Trophoblast cell (in vitro differentiated cells and primary cell): ENCODE measurements at regions not wholly inside any gene's neighbourhood (a gene's known extent, or its start where the extent isn't known, plus 50 kb on each side); places are given as distances from the start of the nearest gene placed in this dataset.

ENCODE experiments used
- DNase-seq, 2 donors: peaks; one replicate each; pipeline ENCODE4 v3.0.0-alpha.2; 2016
- H2AFZ ChIP-seq: 2 replicates; pipeline ENCODE4 v1.6.1; 2013; ENCODE audit warnings: low read length, moderate library complexity, mild to moderate bottlenecking; ENCODE audit not compliant: insufficient read depth, poor library complexity
- H2AK5ac ChIP-seq: 2 replicates; pipeline ENCODE4 v1.6.1; 2013; ENCODE audit warnings: mild to moderate bottlenecking, low read length
- H2BK120ac ChIP-seq: 2 replicates; pipeline ENCODE4 v1.6.1; 2013; ENCODE audit warnings: low read length, mild to moderate bottlenecking, moderate library complexity; ENCODE audit not compliant: insufficient read depth, poor library complexity
- H2BK12ac ChIP-seq: 2 replicates; pipeline ENCODE4 v1.6.1; 2013; ENCODE audit warnings: mild to moderate bottlenecking, low read length, moderate library complexity
- H2BK5ac ChIP-seq: 2 replicates; pipeline ENCODE4 v1.6.1; 2013; ENCODE audit warnings: low read length, low read depth, moderate library complexity, mild to moderate bottlenecking; ENCODE audit not compliant: poor library complexity
- H3K14ac ChIP-seq: 2 replicates; pipeline ENCODE4 v1.6.1; 2013; ENCODE audit warnings: mild to moderate bottlenecking, low read length
- H3K18ac ChIP-seq: 2 replicates; pipeline ENCODE4 v1.6.1; 2013; ENCODE audit warnings: mild to moderate bottlenecking, low read length
- H3K23ac ChIP-seq: 2 replicates; pipeline ENCODE4 v1.6.1; 2013; ENCODE audit warnings: low read length
- H3K27ac ChIP-seq: 2 replicates; pipeline ENCODE4 v1.5.1; 2013; ENCODE audit warnings: low read depth, mild to moderate bottlenecking, inconsistent platforms, low read length, moderate library complexity
- H3K27me3 ChIP-seq: 2 replicates; pipeline ENCODE4 v1.6.1; 2013; ENCODE audit warnings: inconsistent platforms, mild to moderate bottlenecking, low read length, moderate library complexity; ENCODE audit not compliant: insufficient read depth
- H3K36me3 ChIP-seq, 2 experiments: 1 replicate in 1 of 2; 2 replicates in 1 of 2; pipeline ENCODE4 v1.6.1; 2013; ENCODE audit warnings: low read length in 2 of 2, mild to moderate bottlenecking in 2 of 2, moderate library complexity in 1 of 2; ENCODE audit not compliant: insufficient read depth in 2 of 2, control insufficient read depth in 1 of 2
- H3K4ac ChIP-seq: 2 replicates; pipeline ENCODE4 v1.6.1; 2013; ENCODE audit warnings: low read depth, mild to moderate bottlenecking, low read length, moderate library complexity
- H3K4me1 ChIP-seq, 2 experiments: 1 replicate in 1 of 2; 2 replicates in 1 of 2; pipeline ENCODE4 v1.6.1; 2013; ENCODE audit warnings: low read length in 2 of 2, mild to moderate bottlenecking in 2 of 2, moderate library complexity in 1 of 2; ENCODE audit not compliant: insufficient read depth in 2 of 2, control insufficient read depth in 1 of 2
- H3K4me2 ChIP-seq: 2 replicates; pipeline ENCODE4 v1.6.1; 2013; ENCODE audit warnings: inconsistent platforms, mild to moderate bottlenecking, low read length, moderate library complexity
- H3K4me3 ChIP-seq: 2 replicates; pipeline ENCODE4 v1.5.1; 2013; ENCODE audit warnings: mild to moderate bottlenecking, low read depth, low read length, inconsistent platforms
- H3K79me1 ChIP-seq: one replicate; pipeline ENCODE4 v1.6.1; 2013; ENCODE audit warnings: low read length
- H3K79me2 ChIP-seq: 2 replicates; pipeline ENCODE4 v1.6.1; 2013; ENCODE audit warnings: low read length, mild to moderate bottlenecking; ENCODE audit not compliant: control insufficient read depth, insufficient read depth, poor library complexity
- H3K9ac ChIP-seq: 2 replicates; pipeline ENCODE4 v1.6.1; 2013; ENCODE audit warnings: mild to moderate bottlenecking, low read length
- H3K9me3 ChIP-seq: 2 replicates; pipeline ENCODE4 v1.6.1; 2013; ENCODE audit warnings: low read depth, mild to moderate bottlenecking, control low read depth, inconsistent platforms, low read length; ENCODE audit not compliant: insufficient read depth
- H4K12ac ChIP-seq: 2 replicates; pipeline ENCODE4 v1.6.1; 2013; ENCODE audit warnings: low read depth, mild to moderate bottlenecking, low read length, moderate library complexity
- H4K8ac ChIP-seq: 2 replicates; pipeline ENCODE4 v1.6.1; 2013; ENCODE audit warnings: low read depth, mild to moderate bottlenecking, low read length, moderate library complexity
- H4K91ac ChIP-seq: one replicate; pipeline ENCODE4 v1.6.1; 2013; ENCODE audit warnings: low read depth, mild to moderate bottlenecking, low read length, moderate library complexity
- WGBS: extraction: QIAGEN DNeasy Blood & Tissue Kit; methylation state at CpG from one replicate; pipeline ENCODE4 v1.1.7; 2013; ENCODE audit warnings: missing lambda C conversion rate; ENCODE audit not compliant: insufficient read length, insufficient coverage; ENCODE audit errors: extremely low coverage; 5-methylcytosine and 5-hydroxymethylcytosine counted together

DNA sequence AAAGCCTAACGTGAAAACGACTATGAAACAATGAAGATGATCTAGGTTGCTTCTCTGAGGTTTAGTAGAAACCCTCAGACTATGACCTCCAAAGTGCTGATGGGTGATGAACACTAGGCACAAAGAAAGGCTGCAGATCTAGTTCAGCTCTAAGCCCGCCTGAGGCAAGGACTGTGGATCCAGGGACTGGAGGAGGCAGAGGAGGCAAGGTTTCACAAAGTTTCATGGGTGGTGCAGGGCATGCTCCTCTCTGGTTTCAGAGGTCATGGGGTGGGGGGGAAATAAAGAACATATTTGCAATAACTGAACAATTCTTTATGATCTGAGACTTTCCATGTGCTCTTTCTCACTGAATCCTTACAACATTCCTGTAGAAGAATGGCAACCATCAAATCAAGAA is 679.2 kb downstream of the NTRK3 start:
- no peak overlapping the region for H2BK12ac ChIP-seq
- H3K23ac ChIP-seq: no peak overlapping the region
- no peak overlapping the region for H4K8ac ChIP-seq
- DNase-seq: no peak
- no peaks in the 10 kb centered on the region for H3K4me1 ChIP-seq
- no peak overlapping the region for H2BK5ac ChIP-seq
- H3K36me3 ChIP-seq: no peaks in the 10 kb centered on the region
- H3K79me1 ChIP-seq: no peaks in the 10 kb centered on the region
- H2BK120ac ChIP-seq: no peak overlapping the region
- no peak overlapping the region for H3K14ac ChIP-seq
- H3K9ac ChIP-seq: no peak overlapping the region
- no CpG with 5 or more reads among the region's 3 CpGs for WGBS
- H3K4me2 ChIP-seq: no peak overlapping the region
- H3K4me3 ChIP-seq: no peak overlapping the region
- H3K18ac ChIP-seq: no peak overlapping the region
- no peaks in the 10 kb centered on the region for H3K79me2 ChIP-seq
- H4K91ac ChIP-seq: no peak overlapping the region
- no peak overlapping the region for H3K27ac ChIP-seq
- H3K9me3 ChIP-seq: no peaks in the 10 kb centered on the region
- H3K27me3 ChIP-seq: no peaks in the 10 kb centered on the region
- H2AK5ac ChIP-seq: no peak overlapping the region
- no peak overlapping the region for H2AFZ ChIP-seq
- H3K4ac ChIP-seq: no peak overlapping the region
- H4K12ac ChIP-seq: no peak overlapping the region

DNA sequence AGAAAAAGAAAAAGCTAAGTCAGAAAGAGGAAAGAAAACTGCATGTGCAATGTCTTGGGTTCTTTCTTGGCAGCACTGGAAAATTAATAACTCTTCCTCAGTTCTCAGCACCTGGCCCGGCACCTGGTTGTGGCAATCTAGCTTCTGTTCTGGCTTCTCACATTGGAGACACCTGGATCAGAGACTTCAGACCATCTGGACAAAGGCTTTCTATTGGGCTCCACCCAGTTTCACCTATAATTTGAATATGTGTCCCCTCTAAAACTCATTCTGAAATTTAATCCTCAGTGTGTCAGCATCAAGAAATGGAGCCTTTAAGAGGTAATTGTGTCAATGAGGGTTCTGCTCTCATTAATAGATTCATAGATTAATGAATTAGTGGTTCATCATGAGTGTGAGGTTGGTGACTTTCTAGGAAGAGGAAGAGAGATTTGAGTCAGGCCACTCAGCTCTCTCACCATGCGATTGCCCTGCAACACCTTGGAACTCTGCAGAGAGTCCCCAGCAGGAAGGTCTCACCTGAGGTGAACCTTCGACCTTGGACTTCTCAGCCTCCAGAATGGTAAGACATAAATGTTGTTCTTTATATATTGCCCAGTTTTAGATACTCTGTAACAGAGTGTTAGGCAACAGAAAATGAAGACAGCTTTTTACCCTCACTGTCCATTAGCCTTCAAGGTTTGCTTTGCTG is 679.9 kb downstream of the NTRK3 start:
- Histone ChIP-seq H4K8ac (no peak overlapping the region), H3K4ac (no peak overlapping the region), H2BK5ac (no peak overlapping the region), H3K36me3 (no peaks in the 10 kb centered on the region), H4K12ac (no peak overlapping the region), H2AFZ (no peak overlapping the region), H3K14ac (no peak overlapping the region), H3K27me3 (no peaks in the 10 kb centered on the region), H3K4me3 (no peak overlapping the region), H4K91ac (no peak overlapping the region), H3K18ac (no peak overlapping the region), H2BK12ac (no peak overlapping the region), H3K4me2 (no peak overlapping the region), H3K9ac (no peak overlapping the region), H3K9me3 (no peaks in the 10 kb centered on the region), H3K23ac (no peak overlapping the region), H3K27ac (no peak overlapping the region), H3K79me1 (no peaks in the 10 kb centered on the region), H2BK120ac (no peak overlapping the region), H3K4me1 (no peaks in the 10 kb centered on the region), H3K79me2 (no peaks in the 10 kb centered on the region), H2AK5ac (no peak overlapping the region)
- no CpG with 5 or more reads among the region's 3 CpGs for WGBS
- no peak for DNase-seq

DNA sequence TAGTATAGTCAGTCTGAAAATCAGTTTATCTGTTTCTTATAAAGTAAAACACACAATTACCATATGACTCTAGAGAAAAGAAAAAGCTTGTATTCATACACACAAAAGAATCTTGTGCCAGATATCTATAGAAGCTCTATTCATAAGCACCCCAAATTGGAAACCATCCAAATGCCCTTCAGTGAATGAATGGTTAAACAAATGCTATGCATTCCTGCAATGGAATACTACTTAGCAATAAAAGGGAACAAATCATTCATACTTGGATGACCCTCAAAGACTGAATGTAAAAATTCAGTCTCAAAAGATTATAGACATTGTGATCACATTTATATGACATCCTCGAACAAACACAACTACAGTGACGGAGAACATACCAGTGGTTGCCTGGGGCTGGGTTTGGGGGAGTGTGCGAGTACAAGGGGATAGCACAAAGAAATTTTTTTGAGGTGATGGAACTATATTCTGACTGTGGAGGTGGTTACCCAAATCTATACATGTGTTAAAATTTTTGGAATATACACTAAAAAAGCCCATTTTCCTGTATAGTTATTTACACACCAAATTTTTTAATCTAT is 680.6 kb downstream of the NTRK3 start:
- H3K18ac ChIP-seq: no peak overlapping the region
- no peak overlapping the region for H2AFZ ChIP-seq
- H3K27ac ChIP-seq: no peak overlapping the region
- H3K79me2 ChIP-seq: no peaks in the 10 kb centered on the region
- DNase-seq: no peak
- no peaks in the 10 kb centered on the region for H3K4me1 ChIP-seq
- H2BK5ac ChIP-seq: no peak overlapping the region
- no peak overlapping the region for H3K14ac ChIP-seq
- no peaks in the 10 kb centered on the region for H3K79me1 ChIP-seq
- no peaks in the 10 kb centered on the region for H3K9me3 ChIP-seq
- no peak overlapping the region for H3K23ac ChIP-seq
- no peak overlapping the region for H3K4me3 ChIP-seq
- H3K4me2 ChIP-seq: no peak overlapping the region
- H3K4ac ChIP-seq: no peak overlapping the region
- no peak overlapping the region for H2AK5ac ChIP-seq
- H2BK12ac ChIP-seq: no peak overlapping the region
- H4K12ac ChIP-seq: no peak overlapping the region
- H3K36me3 ChIP-seq: no peaks in the 10 kb centered on the region
- no CpG with 5 or more reads among the region's 3 CpGs for WGBS
- no peak overlapping the region for H2BK120ac ChIP-seq
- H3K27me3 ChIP-seq: no peaks in the 10 kb centered on the region
- H4K91ac ChIP-seq: no peak overlapping the region
- no peak overlapping the region for H3K9ac ChIP-seq
- no peak overlapping the region for H4K8ac ChIP-seq

DNA sequence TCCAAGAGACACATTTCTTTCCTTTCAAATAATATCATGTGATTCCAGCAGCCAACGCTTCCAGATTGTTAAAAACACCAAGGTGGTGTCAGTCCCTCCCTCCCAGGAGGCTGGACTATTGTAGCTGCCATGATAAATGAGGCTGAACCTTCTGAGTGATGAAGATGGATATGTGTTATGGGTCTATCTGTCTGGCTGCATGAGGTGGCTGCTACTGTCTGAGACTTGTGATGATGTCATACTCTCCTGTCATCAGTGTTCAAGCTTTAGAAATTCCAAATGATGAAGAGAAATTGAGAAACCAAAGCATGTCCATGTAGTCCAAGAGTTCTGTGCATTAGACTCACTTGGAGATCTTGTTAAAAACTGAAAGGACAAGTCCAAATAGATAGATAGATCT is 683.0 kb downstream of the NTRK3 start:
- H3K4me2 ChIP-seq: no peak overlapping the region
- no peak overlapping the region for H3K4me3 ChIP-seq
- H4K8ac ChIP-seq: no peak overlapping the region
- H2BK5ac ChIP-seq: no peak overlapping the region
- H3K18ac ChIP-seq: no peak overlapping the region
- no peak overlapping the region for H3K23ac ChIP-seq
- no peaks in the 10 kb centered on the region for H3K4me1 ChIP-seq
- no peak overlapping the region for H3K9ac ChIP-seq
- H3K79me1 ChIP-seq: no peaks in the 10 kb centered on the region
- H3K14ac ChIP-seq: no peak overlapping the region
- H3K27ac ChIP-seq: no peak overlapping the region
- H3K4ac ChIP-seq: no peak overlapping the region
- H2AFZ ChIP-seq: no peak overlapping the region
- H3K79me2 ChIP-seq: no peaks in the 10 kb centered on the region
- no peak overlapping the region for H4K91ac ChIP-seq
- H2AK5ac ChIP-seq: no peak overlapping the region
- H3K27me3 ChIP-seq: no peaks in the 10 kb centered on the region
- no peak for DNase-seq
- H4K12ac ChIP-seq: no peak overlapping the region
- H3K9me3 ChIP-seq: no peaks in the 10 kb centered on the region
- WGBS: no CpG with 5 or more reads among the region's 1 CpG
- no peaks in the 10 kb centered on the region for H3K36me3 ChIP-seq
- H2BK120ac ChIP-seq: no peak overlapping the region
- H2BK12ac ChIP-seq: no peak overlapping the region
